OCI-LY3 (cell line): ENCODE measurements at regions not wholly inside any gene's neighbourhood (a gene's known extent, or its start where the extent isn't known, plus 50 kb on each side); places are given as distances from the start of the nearest gene placed in this dataset.

Source experiments
- H2AFZ ChIP-seq: fragments of 200-600, 300-600 bp; shearing (Covaris generic); 2 replicates; pipeline ENCODE4 v1.6.0; 2014; ENCODE audit warnings: antibody characterized with exemption, low read depth, low read length
- H3K27ac ChIP-seq: fragments of 200-600, 300-600 bp; sonication (generic); 2 replicates; pipeline ENCODE4 v1.5.1; 2014; ENCODE audit warnings: mild to moderate bottlenecking, low read length, moderate library complexity, mixed read lengths
- H3K27me3 ChIP-seq: fragments of 200-600, 300-600 bp; sonication (generic); 2 replicates; pipeline ENCODE4 v1.6.1; 2014; ENCODE audit warnings: low read depth, low read length, mixed read lengths
- H3K36me3 ChIP-seq: fragments of 200-600, 300-600 bp; sonication (generic); replicated peaks from 2 replicates; pipeline ENCODE3; 2014; ENCODE audit warnings: low read depth, low read length, mixed read lengths
- H3K4me1 ChIP-seq: fragments of 300-600, 200-600 bp; sonication (generic); 2 replicates; pipeline ENCODE4 v1.6.1; 2014; ENCODE audit warnings: low read length, mixed read lengths
- H3K4me2 ChIP-seq: fragments of 200-600, 300-600 bp; sonication (generic); 2 replicates; pipeline ENCODE4 v1.6.1; 2014; ENCODE audit warnings: low read length, mixed read lengths
- H3K4me3 ChIP-seq: fragments of 300-600, 200-600 bp; sonication (generic); 2 replicates; pipeline ENCODE4 v1.5.1; 2014; ENCODE audit warnings: antibody characterized with exemption, mild to moderate bottlenecking, low read length, moderate library complexity
- H3K79me2 ChIP-seq: fragments of 300-600, 200-600 bp; shearing (Covaris generic); 2 replicates; pipeline ENCODE4 v1.6.1; 2014; ENCODE audit warnings: mild to moderate bottlenecking, low read length, mixed read lengths
- H3K9ac ChIP-seq: fragments of 300-600, 200-600 bp; shearing (Covaris generic); 2 replicates; pipeline ENCODE4 v1.6.0; 2014; ENCODE audit warnings: mild to moderate bottlenecking, low read length, moderate library complexity
- H3K9me3 ChIP-seq: fragments of 200-600, 300-600 bp; shearing (Covaris generic); 2 replicates; pipeline ENCODE4 v1.6.1; 2014; ENCODE audit warnings: low read length, mixed read lengths; ENCODE audit not compliant: insufficient read depth
- H4K20me1 ChIP-seq: fragments of 200-600, 300-600 bp; sonication (generic); 2 replicates; pipeline ENCODE4 v1.6.1; 2016; ENCODE audit warnings: low read length, mixed read lengths; ENCODE audit not compliant: insufficient read depth
- EZH2phosphoT487 ChIP-seq: fragments of 200-600 bp; shearing (Covaris generic); IDR thresholded peaks from 2 replicates; pipeline ENCODE4 v1.6.1; 2018; ENCODE audit warnings: antibody characterized with exemption, mixed run types, low read depth
- TF ChIP-seq, protein P1 (sequence below): fragments of 200-600, 300-600 bp; sonication (generic); IDR thresholded peaks from 2 replicates; pipeline ENCODE4 v1.5.1; 2014; ENCODE audit warnings: antibody characterized with exemption, low read length, low read depth

- Histone ChIP-seq H3K27ac (no peak overlapping the region), H3K4me2 (no peak overlapping the region), H3K9ac (no peak overlapping the region), H2AFZ (no peak overlapping the region), H3K4me1 (no peaks in the 10 kb centered on the region), H3K9me3 (no peaks in the 10 kb centered on the region), H4K20me1 (no peaks in the 10 kb centered on the region), H3K79me2 (no peaks in the 10 kb centered on the region), H3K27me3 (peaks cover 36% of the 10 kb centered on the region), H3K36me3 (no peaks in the 10 kb centered on the region), H3K4me3 (no peak overlapping the region)
- TF ChIP-seq, protein P1, sequence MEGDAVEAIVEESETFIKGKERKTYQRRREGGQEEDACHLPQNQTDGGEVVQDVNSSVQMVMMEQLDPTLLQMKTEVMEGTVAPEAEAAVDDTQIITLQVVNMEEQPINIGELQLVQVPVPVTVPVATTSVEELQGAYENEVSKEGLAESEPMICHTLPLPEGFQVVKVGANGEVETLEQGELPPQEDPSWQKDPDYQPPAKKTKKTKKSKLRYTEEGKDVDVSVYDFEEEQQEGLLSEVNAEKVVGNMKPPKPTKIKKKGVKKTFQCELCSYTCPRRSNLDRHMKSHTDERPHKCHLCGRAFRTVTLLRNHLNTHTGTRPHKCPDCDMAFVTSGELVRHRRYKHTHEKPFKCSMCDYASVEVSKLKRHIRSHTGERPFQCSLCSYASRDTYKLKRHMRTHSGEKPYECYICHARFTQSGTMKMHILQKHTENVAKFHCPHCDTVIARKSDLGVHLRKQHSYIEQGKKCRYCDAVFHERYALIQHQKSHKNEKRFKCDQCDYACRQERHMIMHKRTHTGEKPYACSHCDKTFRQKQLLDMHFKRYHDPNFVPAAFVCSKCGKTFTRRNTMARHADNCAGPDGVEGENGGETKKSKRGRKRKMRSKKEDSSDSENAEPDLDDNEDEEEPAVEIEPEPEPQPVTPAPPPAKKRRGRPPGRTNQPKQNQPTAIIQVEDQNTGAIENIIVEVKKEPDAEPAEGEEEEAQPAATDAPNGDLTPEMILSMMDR = no peak
- TF ChIP-seq EZH2phosphoT487 = no peak
Measured at GRCh38 chr2:70397186-70397585, 95.3 kb upstream of the FAM136A start.

GRCh38 chr2:70396612-70397011 is 94.7 kb upstream of the FAM136A start:
- Histone ChIP-seq H3K4me2 (no peak overlapping the region), H2AFZ (no peak overlapping the region), H3K9me3 (no peaks in the 10 kb centered on the region), H3K27me3 (peaks cover 36% of the 10 kb centered on the region), H3K79me2 (no peaks in the 10 kb centered on the region), H4K20me1 (no peaks in the 10 kb centered on the region), H3K9ac (no peak overlapping the region), H3K27ac (no peak overlapping the region), H3K36me3 (no peaks in the 10 kb centered on the region), H3K4me3 (no peak overlapping the region), H3K4me1 (no peaks in the 10 kb centered on the region)
- no peak for TF ChIP-seq EZH2phosphoT487
- TF ChIP-seq, protein P1 = no peak

- H3K36me3 ChIP-seq = no peaks in the 10 kb centered on the region
- no peaks in the 10 kb centered on the region for H4K20me1 ChIP-seq
- H2AFZ ChIP-seq = no peak overlapping the region
- no peak overlapping the region for H3K4me3 ChIP-seq
- no peak overlapping the region for H3K4me2 ChIP-seq
- H3K79me2 ChIP-seq = no peaks in the 10 kb centered on the region
- TF ChIP-seq EZH2phosphoT487 = no peak
- TF ChIP-seq, protein P1 = no peak
- H3K9ac ChIP-seq = no peak overlapping the region
- H3K4me1 ChIP-seq = no peaks in the 10 kb centered on the region
- peaks cover 28% of the 10 kb centered on the region for H3K27me3 ChIP-seq
- H3K9me3 ChIP-seq = no peaks in the 10 kb centered on the region
- no peak overlapping the region for H3K27ac ChIP-seq
Measured at GRCh38 chr2:70393881-70394280, 92.0 kb upstream of the FAM136A start.

DNA sequence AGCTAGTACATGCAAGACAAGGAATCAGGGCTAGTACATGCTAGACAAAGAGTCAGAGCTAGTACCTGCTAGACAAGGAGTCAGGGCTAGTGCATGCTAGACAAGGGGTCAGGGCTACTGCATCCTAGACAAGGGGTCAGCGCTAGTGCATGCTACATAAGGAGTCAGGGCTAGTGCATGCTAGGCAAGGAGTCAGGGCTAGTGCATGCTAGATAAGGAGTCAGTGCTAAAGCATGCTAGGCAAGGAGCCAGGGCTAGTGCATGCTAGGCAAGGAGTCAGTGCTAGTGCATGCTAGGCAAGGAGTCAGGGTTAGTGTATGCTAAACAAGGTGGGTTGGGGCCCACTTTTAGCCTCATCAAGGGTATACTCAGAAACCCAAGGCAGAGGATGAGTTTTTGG is 90.1 kb upstream of the FAM136A start:
- peaks cover 10% of the 10 kb centered on the region for H3K27me3 ChIP-seq
- no peak overlapping the region for H3K4me3 ChIP-seq
- H3K4me1 ChIP-seq = no peaks in the 10 kb centered on the region
- no peaks in the 10 kb centered on the region for H3K9me3 ChIP-seq
- H3K36me3 ChIP-seq = no peaks in the 10 kb centered on the region
- no peak overlapping the region for H3K9ac ChIP-seq
- no peak overlapping the region for H3K4me2 ChIP-seq
- H3K27ac ChIP-seq = no peak overlapping the region
- H4K20me1 ChIP-seq = no peaks in the 10 kb centered on the region
- H2AFZ ChIP-seq = no peak overlapping the region
- no peak for TF ChIP-seq EZH2phosphoT487
- TF ChIP-seq, protein P1 = no peak
- no peaks in the 10 kb centered on the region for H3K79me2 ChIP-seq
